CD14-positive monocyte (primary cell): ENCODE measurements at regions not wholly inside any gene's neighbourhood (a gene's known extent, or its start where the extent isn't known, plus 50 kb on each side); places are given as distances from the start of the nearest gene placed in this dataset.

Source experiments
- DNase-seq, 3 donors: peaks; one replicate each; pipeline ENCODE4 v3.0.0-alpha.2; 2011 to 2022
- H2AFZ ChIP-seq: 2 replicates; pipeline ENCODE4 v1.6.0; 2012; ENCODE audit warnings: mild to moderate bottlenecking, low read depth, low read length, inconsistent platforms; ENCODE audit not compliant: insufficient read depth, poor library complexity, severe bottlenecking
- H3K27ac ChIP-seq, 2 donors: 1 replicate in 1 of 2; 2 replicates in 1 of 2; pipeline ENCODE4 v1.5.1; 2012 to 2013; ENCODE audit warnings: low read length in 2 of 2, control low read depth in 1 of 2, inconsistent platforms in 1 of 2, low read depth in 1 of 2, mild to moderate bottlenecking in 1 of 2
- H3K27me3 ChIP-seq, 2 donors: one replicate each; pipeline versions ENCODE4 v1.6.0 to v1.6.1; 2011 to 2013; ENCODE audit warnings: low read length in 2 of 2; ENCODE audit not compliant: control insufficient read depth in 2 of 2, insufficient read depth in 2 of 2
- H3K36me3 ChIP-seq, 2 donors: replicated peaks in 1 of 2; 1 replicate in 1 of 2; 2 replicates in 1 of 2; pipeline versions ENCODE4 v1.5.1 to v1.6.1; 2012 to 2013; ENCODE audit warnings: low read length in 2 of 2, control low read depth in 1 of 2, inconsistent platforms in 1 of 2, mild to moderate bottlenecking in 1 of 2; ENCODE audit not compliant: insufficient read depth in 2 of 2, control insufficient read depth in 1 of 2
- H3K4me1 ChIP-seq, 2 donors: 1 replicate in 1 of 2; 2 replicates in 1 of 2; pipeline versions ENCODE4 v1.5.1 to v1.6.1; 2012 to 2013; ENCODE audit warnings: low read length in 2 of 2, control low read depth in 1 of 2, inconsistent platforms in 1 of 2, mild to moderate bottlenecking in 1 of 2, moderate library complexity in 1 of 2; ENCODE audit not compliant: insufficient read depth in 2 of 2, control insufficient read depth in 1 of 2
- H3K4me2 ChIP-seq: replicated peaks from 2 replicates; pipeline ENCODE3; 2012; ENCODE audit warnings: low read length, moderate library complexity, mild to moderate bottlenecking; ENCODE audit not compliant: poor library complexity, severe bottlenecking; ENCODE audit errors: extremely low read depth
- H3K4me3 ChIP-seq, 3 experiments: fragments of 200-600 bp in 1 of 3; sonication (generic) in 1 of 3; replicated peaks in 1 of 3; 1 replicate in 2 of 3; 2 replicates in 1 of 3; pipeline ENCODE4 v1.5.1; 2011 to 2013; ENCODE audit warnings: low read length in 3 of 3, mild to moderate bottlenecking in 3 of 3, control low read depth in 2 of 3, low read depth in 2 of 3, inconsistent platforms in 1 of 3, moderate library complexity in 1 of 3
- H3K79me2 ChIP-seq: 2 replicates; pipeline ENCODE4 v1.6.0; 2012; ENCODE audit warnings: mild to moderate bottlenecking, control low read depth, inconsistent platforms, low read length, moderate library complexity; ENCODE audit not compliant: insufficient read depth
- H3K9ac ChIP-seq: 2 replicates; pipeline ENCODE4 v1.6.0; 2017; ENCODE audit warnings: low read length, mild to moderate bottlenecking; ENCODE audit not compliant: insufficient read depth, poor library complexity, severe bottlenecking
- H3K9me3 ChIP-seq, 2 donors: replicated peaks in 1 of 2; 1 replicate in 1 of 2; 2 replicates in 1 of 2; pipeline versions ENCODE4 v1.5.1 to v1.6.1; 2012 to 2013; ENCODE audit warnings: low read length in 2 of 2, control low read depth in 1 of 2; ENCODE audit not compliant: control insufficient read depth in 1 of 2, insufficient read depth in 1 of 2
- H4K20me1 ChIP-seq: 2 replicates; pipeline ENCODE4 v1.6.0; 2012; ENCODE audit warnings: mild to moderate bottlenecking, low read length, control low read depth, moderate library complexity; ENCODE audit not compliant: insufficient read depth
- H3K27ac Mint-ChIP-seq, 7 donors: one replicate each; pipeline ENCODE4 v1.8.0; 2020; ENCODE audit warnings: mild to moderate bottlenecking in 7 of 7, mixed read lengths in 7 of 7, moderate library complexity in 6 of 7, inconsistent platforms in 2 of 7
- H3K27me3 Mint-ChIP-seq, 3 donors: one replicate each; pipeline ENCODE4 v1.8.0; 2021 to 2022; ENCODE audit warnings: low read depth in 3 of 3, mild to moderate bottlenecking in 3 of 3, mixed read lengths in 3 of 3, moderate library complexity in 3 of 3, inconsistent platforms in 1 of 3
- H3K36me3 Mint-ChIP-seq, 2 donors: one replicate each; pipeline ENCODE4 v1.8.0; 2020; ENCODE audit warnings: mixed read lengths in 2 of 2, inconsistent platforms in 1 of 2, mild to moderate bottlenecking in 1 of 2
- H3K4me1 Mint-ChIP-seq: one replicate; pipeline ENCODE4 v1.8.0; 2020; ENCODE audit warnings: mild to moderate bottlenecking, mixed read lengths
- H3K4me3 Mint-ChIP-seq, 2 donors: one replicate each; pipeline ENCODE4 v1.8.0; 2020; ENCODE audit warnings: mild to moderate bottlenecking in 2 of 2, mixed read lengths in 2 of 2, moderate library complexity in 1 of 2
- H3K9me3 Mint-ChIP-seq, 7 donors: one replicate each; pipeline ENCODE4 v1.8.0; 2020 to 2022; ENCODE audit warnings: mixed read lengths in 7 of 7, mild to moderate bottlenecking in 6 of 7, moderate library complexity in 6 of 7, inconsistent platforms in 2 of 7
- WGBS: methylation state at CpG from one replicate; pipeline ENCODE4 v1.1.5; 2013; ENCODE audit warnings: missing lambda C conversion rate; ENCODE audit not compliant: insufficient coverage; 5-methylcytosine and 5-hydroxymethylcytosine counted together
- intact Hi-C, 2 donors: fragments of 100-400 bp; cut with micrococcal nuclease; formaldehyde crosslinking; loops; one replicate each; pipeline versions ENCODE4 v1.15.0 to v1.15.1; 2023
- TF ChIP-seq, protein P1 (sequence below): fragments of 200-600 bp; IDR thresholded peaks from one replicate; pipeline ENCODE4 v1.8.0; 2022; ENCODE audit warnings: antibody characterized with exemption, mild to moderate bottlenecking

GRCh38 chr18:61619783-61620182 is 273.0 kb downstream of the RNF152 start:
- H3K27ac ChIP-seq = no peak overlapping the region

DNA sequence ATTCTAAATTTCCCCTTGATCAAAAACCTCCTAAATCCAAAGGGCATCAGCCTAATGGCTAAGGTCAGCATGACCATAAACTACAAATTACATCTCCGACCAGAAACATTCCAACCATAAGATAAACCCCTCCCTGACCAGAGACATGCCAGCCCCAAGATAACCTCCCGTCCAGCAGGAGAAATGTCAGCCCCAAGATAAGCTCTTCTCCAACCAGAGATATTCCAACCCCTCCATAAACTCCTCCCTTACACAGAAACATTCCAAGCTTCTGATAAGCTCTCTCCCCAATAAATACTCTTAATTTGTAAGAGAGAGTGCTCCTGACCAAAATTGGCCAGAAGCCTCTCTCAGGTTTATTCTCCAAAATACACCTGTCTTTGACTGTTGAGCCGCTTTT is 274.0 kb downstream of the RNF152 start:
- H3K4me2 ChIP-seq = no peak overlapping the region
- DNase-seq = no peak
- peaks cover 0 to 5% of the 10 kb centered on the region in 2 donors for H3K9me3 ChIP-seq
- Mint-ChIP-seq H3K36me3 (no peaks in the 10 kb centered on the region), H3K9me3 (peaks cover 0 to 13% (median 2%) of the 10 kb centered on the region in 7 donors), H3K4me1 (no peaks in the 10 kb centered on the region), H3K27me3 (peaks cover 0 to 3% (median 3%) of the 10 kb centered on the region in 3 donors), H3K27ac (no peak overlapping the region), H3K4me3 (no peak overlapping the region)
- no peak overlapping the region for H3K27ac ChIP-seq
- TF ChIP-seq, protein P1, sequence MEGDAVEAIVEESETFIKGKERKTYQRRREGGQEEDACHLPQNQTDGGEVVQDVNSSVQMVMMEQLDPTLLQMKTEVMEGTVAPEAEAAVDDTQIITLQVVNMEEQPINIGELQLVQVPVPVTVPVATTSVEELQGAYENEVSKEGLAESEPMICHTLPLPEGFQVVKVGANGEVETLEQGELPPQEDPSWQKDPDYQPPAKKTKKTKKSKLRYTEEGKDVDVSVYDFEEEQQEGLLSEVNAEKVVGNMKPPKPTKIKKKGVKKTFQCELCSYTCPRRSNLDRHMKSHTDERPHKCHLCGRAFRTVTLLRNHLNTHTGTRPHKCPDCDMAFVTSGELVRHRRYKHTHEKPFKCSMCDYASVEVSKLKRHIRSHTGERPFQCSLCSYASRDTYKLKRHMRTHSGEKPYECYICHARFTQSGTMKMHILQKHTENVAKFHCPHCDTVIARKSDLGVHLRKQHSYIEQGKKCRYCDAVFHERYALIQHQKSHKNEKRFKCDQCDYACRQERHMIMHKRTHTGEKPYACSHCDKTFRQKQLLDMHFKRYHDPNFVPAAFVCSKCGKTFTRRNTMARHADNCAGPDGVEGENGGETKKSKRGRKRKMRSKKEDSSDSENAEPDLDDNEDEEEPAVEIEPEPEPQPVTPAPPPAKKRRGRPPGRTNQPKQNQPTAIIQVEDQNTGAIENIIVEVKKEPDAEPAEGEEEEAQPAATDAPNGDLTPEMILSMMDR = no peak
- 50% methylated on average over 1 of the region's 3 CpGs for WGBS
- no peak overlapping the region for H3K4me3 ChIP-seq
- intact Hi-C loops = no loop called here
- H3K9ac ChIP-seq = no peak overlapping the region
- no peaks in the 10 kb centered on the region for H3K4me1 ChIP-seq
- H3K36me3 ChIP-seq = no peaks in the 10 kb centered on the region
- no peaks in the 10 kb centered on the region for H3K27me3 ChIP-seq
- no peaks in the 10 kb centered on the region for H3K79me2 ChIP-seq
- H4K20me1 ChIP-seq = no peaks in the 10 kb centered on the region
- H2AFZ ChIP-seq = no peak overlapping the region

More at GRCh38 chr18:61619783-61620182, 273.0 kb downstream of the RNF152 start:
- H3K4me3 ChIP-seq = no peak overlapping the region
- H3K79me2 ChIP-seq = no peaks in the 10 kb centered on the region
- Mint-ChIP-seq H3K4me1 (no peaks in the 10 kb centered on the region), H3K4me3 (no peak overlapping the region), H3K36me3 (no peaks in the 10 kb centered on the region), H3K27me3 (peaks cover 0 to 3% (median 3%) of the 10 kb centered on the region in 3 donors), H3K27ac (peak overlapping the region in 1 of 7 donors; percentile 25), H3K9me3 (peaks cover 0 to 12% (median 5%) of the 10 kb centered on the region in 7 donors)
- no peak overlapping the region for H2AFZ ChIP-seq
- WGBS = 88% methylated on average over 1 of the region's 1 CpG
- H3K9me3 ChIP-seq = peaks cover 0 to 5% of the 10 kb centered on the region in 2 donors
- H3K9ac ChIP-seq = no peak overlapping the region
- DNase-seq = no peak
- no peaks in the 10 kb centered on the region for H3K4me1 ChIP-seq
- intact Hi-C loops = no loop called here
- H3K4me2 ChIP-seq = no peak overlapping the region
- H3K36me3 ChIP-seq = no peaks in the 10 kb centered on the region
- no peaks in the 10 kb centered on the region for H3K27me3 ChIP-seq
- no peaks in the 10 kb centered on the region for H4K20me1 ChIP-seq
- TF ChIP-seq, protein P1 = no peak
